HG03442 (cell line): ENCODE measurements at regions not wholly inside any gene's neighbourhood (a gene's known extent, or its start where the extent isn't known, plus 50 kb on each side); places are given as distances from the start of the nearest gene placed in this dataset.
"Not testable (repeated sequence)": the region's sequence is repeated elsewhere in the genome, so short reads cannot be mapped to it uniquely, and the experiment has no call there.

Experiments used
- ATAC-seq: cut with Tn5 transposase; IDR thresholded peaks from one replicate; pipeline ENCODE4 v1.9.1; 2021; ENCODE audit warnings: mild to moderate bottlenecking, moderate library complexity; ENCODE audit not compliant: unreplicated experiment

- no peak for ATAC-seq
These were observed 175.8 kb downstream of the USP46 start for GRCh38 chr4:52483186-52483890.

DNA sequence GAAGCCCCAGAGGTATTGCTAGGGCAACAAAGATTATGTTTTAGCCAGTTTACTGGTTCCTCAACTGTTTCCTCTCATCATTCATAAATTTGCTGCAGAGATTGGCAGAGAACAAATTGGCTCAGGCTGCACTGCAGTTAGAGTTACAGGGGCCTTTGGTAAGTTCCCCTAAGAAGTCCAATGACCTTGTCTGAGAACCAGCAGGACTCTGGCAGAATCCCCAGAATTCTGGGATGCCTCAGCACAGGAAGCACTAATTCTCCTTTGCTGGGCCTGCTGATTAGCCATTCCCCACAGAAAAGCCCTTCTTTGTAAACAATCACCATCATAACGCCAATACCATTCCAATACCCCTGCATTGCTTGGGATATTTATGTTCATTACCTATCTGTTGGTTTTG is 151.3 kb downstream of the USP46 start:
- no peak for ATAC-seq

DNA sequence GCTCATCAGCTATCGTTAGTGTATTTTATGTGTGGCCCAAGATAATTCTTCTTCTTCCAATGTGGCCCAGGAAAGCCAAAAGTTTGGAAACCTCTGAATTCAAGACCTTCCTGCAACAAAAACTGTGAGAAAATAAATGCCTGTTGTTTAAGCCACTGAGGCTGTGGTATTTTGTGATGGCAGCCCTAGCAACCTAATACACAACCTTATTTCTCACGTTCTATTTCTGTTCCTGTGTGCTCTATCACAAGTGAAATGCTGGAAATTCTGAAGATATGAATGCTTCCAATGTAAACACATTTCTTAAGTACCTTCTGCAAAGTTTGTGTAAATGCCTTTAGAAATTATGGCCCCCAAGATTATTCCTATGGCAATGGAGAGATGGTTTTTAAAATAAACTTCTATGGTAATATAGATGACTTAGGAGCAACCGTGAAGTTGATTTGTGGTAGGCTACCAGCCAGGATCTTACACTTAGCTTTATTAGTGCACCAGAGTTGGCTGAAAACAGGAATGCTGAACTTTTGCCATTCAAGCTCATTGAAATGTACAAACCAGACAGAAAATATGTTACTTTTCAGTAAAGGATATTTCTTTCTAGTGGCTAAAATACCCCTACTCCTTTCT is 148.0 kb downstream of the USP46 start:
- no peak for ATAC-seq

DNA sequence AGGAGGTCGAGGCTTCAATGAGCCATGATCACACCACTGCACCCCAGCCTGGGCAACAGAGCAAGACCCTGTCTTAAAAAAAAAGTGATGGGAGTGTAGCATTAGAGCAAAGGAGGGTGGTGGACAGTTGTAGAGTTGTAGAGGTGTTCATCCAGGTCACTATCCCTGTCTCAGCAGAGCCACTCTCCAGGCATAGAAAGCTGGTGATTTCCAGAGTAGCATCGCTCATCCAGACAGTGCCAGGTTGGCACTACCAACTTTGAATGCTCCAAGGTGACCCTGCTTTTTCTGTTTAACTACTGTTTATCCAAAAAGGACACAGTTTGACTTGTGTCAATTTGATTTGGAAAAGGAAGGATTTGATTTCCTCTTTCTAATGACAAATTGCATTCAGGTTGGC is 147.3 kb downstream of the USP46 start:
- ATAC-seq, result no peak

DNA sequence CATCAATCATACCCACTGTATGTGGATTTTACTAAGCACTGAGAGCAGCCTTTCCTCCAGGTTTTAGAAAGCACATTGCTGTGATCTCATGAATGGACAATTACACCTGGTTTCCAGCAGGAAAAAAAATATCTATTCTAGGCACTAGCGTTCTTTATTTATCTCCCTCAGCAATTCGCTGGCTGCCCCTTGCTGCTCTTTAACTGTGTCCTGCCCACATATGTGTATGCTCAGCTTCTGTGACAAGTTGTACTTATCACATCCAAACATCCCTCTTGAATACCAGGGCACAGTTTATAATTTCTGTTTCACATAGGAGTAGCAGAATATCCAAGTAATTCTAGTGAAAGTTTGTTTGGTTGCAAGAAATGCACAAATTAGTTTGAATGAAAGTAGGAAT is 146.8 kb downstream of the USP46 start:
- no peak for ATAC-seq

DNA sequence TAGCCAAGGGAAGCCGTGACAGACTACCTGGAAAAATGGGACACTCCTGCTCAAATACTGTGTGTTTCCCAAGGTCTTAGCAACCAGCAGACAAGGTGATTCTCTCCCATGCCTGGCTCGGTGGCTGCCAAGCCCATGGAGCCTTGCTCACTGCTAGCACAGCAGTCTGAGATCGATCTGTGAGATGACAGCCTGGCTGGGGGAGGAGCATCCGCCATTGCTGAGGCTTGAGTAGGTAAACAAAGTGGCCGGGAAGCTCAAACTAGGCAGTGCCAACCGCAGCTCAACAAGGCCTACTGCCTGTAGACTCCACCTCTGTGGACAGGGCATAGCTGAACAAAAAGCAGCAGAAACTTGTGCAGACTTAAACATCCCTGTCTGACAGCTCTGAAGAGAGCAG is 137.0 kb downstream of the USP46 start:
- not testable (repeated sequence) for ATAC-seq

- ATAC-seq, result no peak
These were observed 129.1 kb downstream of the USP46 start for GRCh38 chr4:52529983-52530382.

- ATAC-seq, result no peak
These were observed 123.3 kb downstream of the USP46 start for GRCh38 chr4:52535793-52536192.
